K562 (cell line): ENCODE measurements at regions not wholly inside any gene's neighbourhood (a gene's known extent, or its start where the extent isn't known, plus 50 kb on each side); places are given as distances from the start of the nearest gene placed in this dataset.

Experiments
- ATAC-seq: fragments of 200-7000 bp; cut with Tn5 transposase; 3 replicates; pipeline ENCODE4 v1.9.1; 2020; ENCODE audit warnings: moderate library complexity
- BruUV-seq: library from RNA; stranded (reverse); fragments of 400-500 nt; replicated peaks from 2 replicates; lab custom pipeline; 2021; lab: Mats Ljungman, UMichigan
- CTCF ChIA-PET: fragments of 300-600 bp; formaldehyde crosslinking; extraction: SDS; loops from one replicate; lab custom pipeline; 2021; ENCODE audit warnings: low intra/inter-chr PET ratio; lab: Yijun Ruan, JAX
- POLR2A ChIA-PET: fragments of 300-600, 350-650 bp; sonication (Branson Sonifier 250); formaldehyde crosslinking; extraction: SDS; loops from one replicate; lab custom pipeline; 2021; ENCODE audit warnings: antibody characterized with exemption, inconsistent platforms; lab: Yijun Ruan, JAX
- DNase-seq, 4 experiments: peaks; one replicate each; pipeline versions ENCODE4 v3.0.0 to v3.0.0-alpha.2; 2011 to 2018; ENCODE audit warnings: low spot score in 3 of 4, mixed read lengths in 3 of 4; ENCODE audit errors: extremely low read depth in 1 of 4
- FAIRE-seq: peaks from 2 replicates; lab custom pipeline; 2011; peaks lifted over from hg19 to GRCh38; lab: Jason Lieb, UNC
- H2AFZ ChIP-seq: 2 replicates; pipeline ENCODE4 v1.6.0; 2011; ENCODE audit warnings: low read depth, low read length, control low read depth, inconsistent platforms
- H3K27ac ChIP-seq: fragments of 200-600 bp; 3 replicates; pipeline ENCODE4 v1.8.0; 2011; ENCODE audit warnings: low read depth, mild to moderate bottlenecking, control low read depth, inconsistent platforms, low read length, moderate library complexity, mixed read lengths; ENCODE audit errors: extremely low read depth
- H3K27me3 ChIP-seq, 2 experiments: fragments of 300-600 bp in 1 of 2; 2 replicates in 1 of 2; 3 replicates in 1 of 2; pipeline versions ENCODE4 v1.6.0 to v1.8.0; 2011; ENCODE audit warnings: inconsistent platforms in 2 of 2, low read length in 2 of 2, mild to moderate bottlenecking in 1 of 2, mixed read lengths in 1 of 2, moderate library complexity in 1 of 2; ENCODE audit not compliant: control insufficient read depth in 2 of 2, insufficient read depth in 2 of 2
- H3K36me3 ChIP-seq: fragments of 300-600 bp; 3 replicates; pipeline ENCODE4 v1.8.0; 2011; ENCODE audit warnings: mild to moderate bottlenecking, low read length, inconsistent platforms; ENCODE audit not compliant: control insufficient read depth, insufficient read depth
- H3K4me1 ChIP-seq, 2 experiments: fragments of 200-600 bp in 1 of 2; replicated peaks in 1 of 2; 2 replicates in 1 of 2; 3 replicates in 1 of 2; pipeline versions ENCODE4 v1.5.1 to v1.8.0; 2011; ENCODE audit warnings: inconsistent platforms in 2 of 2, low read length in 2 of 2, mild to moderate bottlenecking in 1 of 2, mixed read lengths in 1 of 2, moderate library complexity in 1 of 2; ENCODE audit not compliant: control insufficient read depth in 2 of 2, insufficient read depth in 2 of 2
- H3K4me2 ChIP-seq: 2 replicates; pipeline ENCODE4 v1.6.1; 2011; ENCODE audit warnings: low read length, control low read depth, inconsistent platforms, mixed read lengths; ENCODE audit not compliant: insufficient read depth
- H3K4me3 ChIP-seq: fragments of 200-600 bp; sonication (generic), shearing (Covaris generic); 2 replicates; pipeline ENCODE4 v1.5.1; 2016; ENCODE audit warnings: control low read depth, inconsistent platforms
- H3K79me2 ChIP-seq: fragments of 200-600 bp; 3 replicates; pipeline ENCODE4 v1.8.0; 2011; ENCODE audit warnings: low read length, inconsistent platforms; ENCODE audit not compliant: control insufficient read depth, insufficient read depth
- H3K9ac ChIP-seq, 2 experiments: 2 replicates each; pipeline versions ENCODE4 v1.6.0 to v1.6.1; 2011; ENCODE audit warnings: low read depth in 2 of 2, low read length in 2 of 2, control low read depth in 1 of 2, inconsistent platforms in 1 of 2, mild to moderate bottlenecking in 1 of 2, mixed read lengths in 1 of 2; ENCODE audit not compliant: insufficient read depth in 1 of 2
- H3K9me1 ChIP-seq: one replicate; pipeline ENCODE4 v1.6.0; 2011; ENCODE audit warnings: inconsistent platforms, mild to moderate bottlenecking, low read length, moderate library complexity; ENCODE audit not compliant: control insufficient read depth, insufficient read depth
- H3K9me3 ChIP-seq: replicated peaks from 2 replicates; pipeline ENCODE4 v1.5.1; 2011; ENCODE audit warnings: low read depth, low read length, inconsistent platforms; ENCODE audit not compliant: control insufficient read depth, insufficient read depth
- H4K20me1 ChIP-seq: replicated peaks from 2 replicates; pipeline ENCODE4 v1.6.1; 2011; ENCODE audit warnings: low read length, inconsistent platforms, mixed read lengths; ENCODE audit not compliant: control insufficient read depth, insufficient read depth
- ATF1 ChIP-seq, 2 experiments: fragments of 450-650 bp in 1 of 2; IDR thresholded peaks; 2 replicates each; pipeline ENCODE4 v1.6.1; 2016; ENCODE audit warnings: missing compliant biosample characterization in 1 of 2, missing genetic modification characterization in 1 of 2
- BHLHE40 ChIP-seq: IDR thresholded peaks from 2 replicates; pipeline ENCODE4 v1.6.1; 2011; ENCODE audit warnings: low read length, improper control_type of control experiment
- ELF4 ChIP-seq: fragments of 450-650 bp; formaldehyde crosslinking; IDR thresholded peaks from 2 replicates; pipeline ENCODE4 v1.4.0; 2022; ENCODE audit warnings: missing genetic modification characterization
- NFE2 ChIP-seq: IDR thresholded peaks from 2 replicates; pipeline ENCODE4 v1.6.1; 2014; ENCODE audit warnings: antibody characterized with exemption, low read depth
- SMAD2 ChIP-seq: fragments of 150-350 bp; IDR thresholded peaks from 2 replicates; pipeline ENCODE4 v1.6.1; 2014; ENCODE audit warnings: low read depth, mild to moderate bottlenecking, low read length
- SMARCC2 ChIP-seq: fragments of 450-650 bp; IDR thresholded peaks from 2 replicates; pipeline ENCODE4 v1.6.1; 2017; ENCODE audit warnings: antibody characterized with exemption, moderate library complexity, mild to moderate bottlenecking, low read depth
- SUPT5H ChIP-seq: fragments of 450-650 bp; IDR thresholded peaks from 2 replicates; pipeline ENCODE4 v1.6.1; 2016
- ZNF140 ChIP-seq: fragments of 250-450 bp; sonication (Bioruptor Pico); IDR thresholded peaks from 2 replicates; pipeline ENCODE4 v1.8.0; 2021; ENCODE audit warnings: moderate library complexity, mild to moderate bottlenecking, inconsistent platforms
- WGBS: fragments of 100-300 bp; shearing (Covaris generic); methylation state at CpG from one replicate; pipeline ENCODE4 v1.1.6; 2016; ENCODE audit warnings: low coverage, mixed read lengths; ENCODE audit not compliant: insufficient coverage; ENCODE audit errors: missing lambda C conversion rate; 5-methylcytosine and 5-hydroxymethylcytosine counted together
- in situ Hi-C: fragments of 300-500 bp; cut with MboI; formaldehyde crosslinking; loops from 4 replicates; pipeline ENCODE4 v1.15.0; 2018; ENCODE audit warnings: inconsistent platforms, mixed read lengths
- intact Hi-C: fragments of 100-400 bp; cut with micrococcal nuclease; formaldehyde crosslinking; loops from 2 replicates; pipeline ENCODE4 v1.14.2; 2022

DNA sequence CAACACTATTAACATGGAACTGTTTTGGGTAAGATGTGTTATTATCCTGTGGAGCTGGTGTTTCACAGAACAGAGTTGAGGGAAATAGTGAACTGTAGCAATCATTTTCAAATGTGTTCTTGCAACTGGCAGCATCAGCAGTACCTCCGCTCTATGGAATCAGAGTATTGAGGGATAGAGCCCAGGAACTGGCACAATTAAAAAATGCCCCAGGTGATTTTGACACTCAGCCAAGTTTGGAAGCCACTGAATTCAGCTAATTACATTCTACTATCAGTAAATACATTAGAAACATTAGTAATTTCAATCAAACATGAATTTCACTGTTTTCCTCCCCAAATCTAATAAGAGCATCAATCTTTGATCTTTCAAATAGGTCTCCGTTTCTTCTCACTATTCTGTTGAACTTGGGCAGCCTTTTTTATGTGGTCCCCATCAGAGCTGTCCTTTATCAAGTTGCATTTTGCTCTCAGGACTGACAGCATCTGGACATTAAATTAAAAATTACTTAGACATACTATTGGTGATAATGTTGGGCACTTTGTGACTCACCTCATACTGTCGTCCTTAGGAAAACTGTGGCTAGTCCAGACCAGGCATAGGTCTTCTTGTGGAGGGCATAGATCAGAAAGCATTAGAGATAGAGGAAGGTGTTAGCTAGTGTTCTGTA is 251.5 kb downstream of the DHX35 start:
- H3K4me1 ChIP-seq = no peaks in the 10 kb centered on the region
- no TSS peak for BruUV-seq
- no peak overlapping the region for H2AFZ ChIP-seq
- TF ChIP-seq ZNF140 (CRISPR knock-in tag) (no peak), NFE2 (no peak), SMARCC2 (no peak), SMAD2 (no peak), SUPT5H (no peak), ATF1 (CRISPR knock-in tag; IDR thresholded peaks at IDR 0.05) (no peak), ATF1 (tag; IDR thresholded peaks at IDR 0.05) (no peak), ELF4 (CRISPR knock-in tag) (no peak), BHLHE40 (no peak)
- WGBS = 0% methylated on average over 3 of the region's 3 CpGs
- H3K79me2 ChIP-seq = no peaks in the 10 kb centered on the region
- H3K27me3 ChIP-seq = 0 out of 5 replicates have a peak, but pooled peaks cover 0 to 6% of the 10 kb centered on the region in 2 experiments
- no peaks in the 10 kb centered on the region for H4K20me1 ChIP-seq
- no peak overlapping the region for H3K4me2 ChIP-seq
- in situ Hi-C loops (no loop called here), intact Hi-C loops (no loop called here)
- no peaks in the 10 kb centered on the region for H3K9me3 ChIP-seq
- no peaks in the 10 kb centered on the region for H3K9me1 ChIP-seq
- no peak for ATAC-seq
- CTCF ChIA-PET = no interaction called here
- no peaks in the 10 kb centered on the region for H3K36me3 ChIP-seq
- H3K9ac ChIP-seq = no peak overlapping the region
- POLR2A ChIA-PET = interaction anchor here (0.8 kb wide), 1 partner anchor 37 kb away, joined by 3 read pairs; no protein-coding TSS in a partner anchor
- no peak overlapping the region for H3K4me3 ChIP-seq
- no peak for FAIRE-seq
- H3K27ac ChIP-seq = no peak overlapping the region
- DNase-seq = no peak
